CD14-positive monocyte (primary cell): ENCODE measurements at regions not wholly inside any gene's neighbourhood (a gene's known extent, or its start where the extent isn't known, plus 50 kb on each side); places are given as distances from the start of the nearest gene placed in this dataset.

Experiments used
- DNase-seq, 3 donors: peaks; one replicate each; pipeline ENCODE4 v3.0.0-alpha.2; 2011 to 2022
- H2AFZ ChIP-seq: 2 replicates; pipeline ENCODE4 v1.6.0; 2012; ENCODE audit warnings: mild to moderate bottlenecking, low read depth, low read length, inconsistent platforms; ENCODE audit not compliant: insufficient read depth, poor library complexity, severe bottlenecking
- H3K27ac ChIP-seq, 2 donors: 1 replicate in 1 of 2; 2 replicates in 1 of 2; pipeline ENCODE4 v1.5.1; 2012 to 2013; ENCODE audit warnings: low read length in 2 of 2, control low read depth in 1 of 2, inconsistent platforms in 1 of 2, low read depth in 1 of 2, mild to moderate bottlenecking in 1 of 2
- H3K27me3 ChIP-seq, 2 donors: one replicate each; pipeline versions ENCODE4 v1.6.0 to v1.6.1; 2011 to 2013; ENCODE audit warnings: low read length in 2 of 2; ENCODE audit not compliant: control insufficient read depth in 2 of 2, insufficient read depth in 2 of 2
- H3K36me3 ChIP-seq, 2 donors: replicated peaks in 1 of 2; 1 replicate in 1 of 2; 2 replicates in 1 of 2; pipeline versions ENCODE4 v1.5.1 to v1.6.1; 2012 to 2013; ENCODE audit warnings: low read length in 2 of 2, control low read depth in 1 of 2, inconsistent platforms in 1 of 2, mild to moderate bottlenecking in 1 of 2; ENCODE audit not compliant: insufficient read depth in 2 of 2, control insufficient read depth in 1 of 2
- H3K4me1 ChIP-seq, 2 donors: 1 replicate in 1 of 2; 2 replicates in 1 of 2; pipeline versions ENCODE4 v1.5.1 to v1.6.1; 2012 to 2013; ENCODE audit warnings: low read length in 2 of 2, control low read depth in 1 of 2, inconsistent platforms in 1 of 2, mild to moderate bottlenecking in 1 of 2, moderate library complexity in 1 of 2; ENCODE audit not compliant: insufficient read depth in 2 of 2, control insufficient read depth in 1 of 2
- H3K4me2 ChIP-seq: replicated peaks from 2 replicates; pipeline ENCODE3; 2012; ENCODE audit warnings: low read length, moderate library complexity, mild to moderate bottlenecking; ENCODE audit not compliant: poor library complexity, severe bottlenecking; ENCODE audit errors: extremely low read depth
- H3K4me3 ChIP-seq, 3 experiments: fragments of 200-600 bp in 1 of 3; sonication (generic) in 1 of 3; replicated peaks in 1 of 3; 1 replicate in 2 of 3; 2 replicates in 1 of 3; pipeline ENCODE4 v1.5.1; 2011 to 2013; ENCODE audit warnings: low read length in 3 of 3, mild to moderate bottlenecking in 3 of 3, control low read depth in 2 of 3, low read depth in 2 of 3, inconsistent platforms in 1 of 3, moderate library complexity in 1 of 3
- H3K79me2 ChIP-seq: 2 replicates; pipeline ENCODE4 v1.6.0; 2012; ENCODE audit warnings: mild to moderate bottlenecking, control low read depth, inconsistent platforms, low read length, moderate library complexity; ENCODE audit not compliant: insufficient read depth
- H3K9ac ChIP-seq: 2 replicates; pipeline ENCODE4 v1.6.0; 2017; ENCODE audit warnings: low read length, mild to moderate bottlenecking; ENCODE audit not compliant: insufficient read depth, poor library complexity, severe bottlenecking
- H3K9me3 ChIP-seq, 2 donors: replicated peaks in 1 of 2; 1 replicate in 1 of 2; 2 replicates in 1 of 2; pipeline versions ENCODE4 v1.5.1 to v1.6.1; 2012 to 2013; ENCODE audit warnings: low read length in 2 of 2, control low read depth in 1 of 2; ENCODE audit not compliant: control insufficient read depth in 1 of 2, insufficient read depth in 1 of 2
- H4K20me1 ChIP-seq: 2 replicates; pipeline ENCODE4 v1.6.0; 2012; ENCODE audit warnings: mild to moderate bottlenecking, low read length, control low read depth, moderate library complexity; ENCODE audit not compliant: insufficient read depth
- H3K27ac Mint-ChIP-seq, 7 donors: one replicate each; pipeline ENCODE4 v1.8.0; 2020; ENCODE audit warnings: mild to moderate bottlenecking in 7 of 7, mixed read lengths in 7 of 7, moderate library complexity in 6 of 7, inconsistent platforms in 2 of 7
- H3K27me3 Mint-ChIP-seq, 3 donors: one replicate each; pipeline ENCODE4 v1.8.0; 2021 to 2022; ENCODE audit warnings: low read depth in 3 of 3, mild to moderate bottlenecking in 3 of 3, mixed read lengths in 3 of 3, moderate library complexity in 3 of 3, inconsistent platforms in 1 of 3
- H3K36me3 Mint-ChIP-seq, 2 donors: one replicate each; pipeline ENCODE4 v1.8.0; 2020; ENCODE audit warnings: mixed read lengths in 2 of 2, inconsistent platforms in 1 of 2, mild to moderate bottlenecking in 1 of 2
- H3K4me1 Mint-ChIP-seq: one replicate; pipeline ENCODE4 v1.8.0; 2020; ENCODE audit warnings: mild to moderate bottlenecking, mixed read lengths
- H3K4me3 Mint-ChIP-seq, 2 donors: one replicate each; pipeline ENCODE4 v1.8.0; 2020; ENCODE audit warnings: mild to moderate bottlenecking in 2 of 2, mixed read lengths in 2 of 2, moderate library complexity in 1 of 2
- H3K9me3 Mint-ChIP-seq, 7 donors: one replicate each; pipeline ENCODE4 v1.8.0; 2020 to 2022; ENCODE audit warnings: mixed read lengths in 7 of 7, mild to moderate bottlenecking in 6 of 7, moderate library complexity in 6 of 7, inconsistent platforms in 2 of 7
- CTCF ChIP-seq: fragments of 200-600 bp; IDR thresholded peaks from one replicate; pipeline ENCODE4 v1.8.0; 2022; ENCODE audit warnings: antibody characterized with exemption, mild to moderate bottlenecking
- WGBS: methylation state at CpG from one replicate; pipeline ENCODE4 v1.1.5; 2013; ENCODE audit warnings: missing lambda C conversion rate; ENCODE audit not compliant: insufficient coverage; 5-methylcytosine and 5-hydroxymethylcytosine counted together
- intact Hi-C, 2 donors: fragments of 100-400 bp; cut with micrococcal nuclease; formaldehyde crosslinking; loops; one replicate each; pipeline versions ENCODE4 v1.15.0 to v1.15.1; 2023

GRCh38 chr2:236882930-236883329 lies 202.8 kb upstream of the COPS8 start:
- TF ChIP-seq CTCF = no peak
- WGBS = 100% methylated on average over 2 of the region's 7 CpGs

GRCh38 chr2:236883819-236884218 lies 201.9 kb upstream of the COPS8 start:
- Histone ChIP-seq H3K9me3 (peaks cover 0 to 4% of the 10 kb centered on the region in 2 donors), H2AFZ (no peak overlapping the region), H3K79me2 (no peaks in the 10 kb centered on the region), H3K36me3 (no peaks in the 10 kb centered on the region), H3K4me2 (no peak overlapping the region), H3K9ac (no peak overlapping the region), H3K27me3 (no peaks in the 10 kb centered on the region), H3K4me1 (peaks cover 10% of the 10 kb centered on the region in 2 donors), H3K4me3 (no peak overlapping the region), H4K20me1 (no peaks in the 10 kb centered on the region), H3K27ac (no peak overlapping the region)
- Mint-ChIP-seq H3K27ac (no peak overlapping the region), H3K4me1 (peaks cover 7% of the 10 kb centered on the region), H3K27me3 (peaks cover 9 to 30% (median 19%) of the 10 kb centered on the region in 3 donors), H3K9me3 (peaks cover 3 to 13% (median 8%) of the 10 kb centered on the region in 7 donors), H3K36me3 (no peaks in the 10 kb centered on the region), H3K4me3 (no peak overlapping the region)
- TF ChIP-seq CTCF = no peak
- intact Hi-C loops = no loop called here
- peak in 2 of 3 donors; percentile 19 to 44 for DNase-seq
- WGBS = no CpG with 5 or more reads among the region's 1 CpG

More at GRCh38 chr2:236882930-236883329, 202.8 kb upstream of the COPS8 start:
- no peak overlapping the region for H3K27ac ChIP-seq
- peaks cover 0 to 4% of the 10 kb centered on the region in 2 donors for H3K9me3 ChIP-seq
- Mint-ChIP-seq H3K9me3 (peaks cover 3 to 13% (median 7%) of the 10 kb centered on the region in 7 donors), H3K4me3 (no peak overlapping the region), H3K4me1 (peaks cover 7% of the 10 kb centered on the region), H3K27me3 (peaks cover 9 to 29% (median 19%) of the 10 kb centered on the region in 3 donors), H3K27ac (no peak overlapping the region), H3K36me3 (no peaks in the 10 kb centered on the region)
- peak in 1 of 3 donors; percentile 18 for DNase-seq
- no peak overlapping the region for H3K4me2 ChIP-seq
- no peaks in the 10 kb centered on the region for H4K20me1 ChIP-seq
- no peak overlapping the region for H2AFZ ChIP-seq
- no peaks in the 10 kb centered on the region for H3K79me2 ChIP-seq
- H3K9ac ChIP-seq = no peak overlapping the region
- peaks cover 10% of the 10 kb centered on the region in 2 donors for H3K4me1 ChIP-seq
- H3K4me3 ChIP-seq = no peak overlapping the region
- intact Hi-C loops = no loop called here
- H3K27me3 ChIP-seq = no peaks in the 10 kb centered on the region
- H3K36me3 ChIP-seq = no peaks in the 10 kb centered on the region
